ENCODE measurements at regions not wholly inside any gene's neighbourhood (a gene's known extent, or its start where the extent isn't known, plus 50 kb on each side); places are given as distances from the start of the nearest gene placed in this dataset.

GRCh38 chrY:10986655-10987054, 1459.0 kb downstream of the TSPY10 start:
- TF ChIP-seq CTCF (IDR thresholded peaks at IDR 0.05) (no peak), POLR2A (IDR thresholded peaks at IDR 0.05) (no peak)
